Stimulated activated CD4-positive, alpha-beta T cell treated with anti-CD3 and anti-CD28 coated beads, Interleukin-12 subunit alpha, Interleukin-12 subunit beta, amount 100 ng/mL, for 48 hours (primary cell): ENCODE measurements at regions not wholly inside any gene's neighbourhood (a gene's known extent, or its start where the extent isn't known, plus 50 kb on each side); places are given as distances from the start of the nearest gene placed in this dataset.
"Not testable (repeated sequence)": the region's sequence is repeated elsewhere in the genome, so short reads cannot be mapped to it uniquely, and the experiment has no call there.

ENCODE experiments used
- DNase-seq, 3 donors: peaks; one replicate each; pipeline ENCODE4 v3.0.0-alpha.2; 2020; ENCODE audit warnings: low read depth in 2 of 3, low spot score in 1 of 3

DNA sequence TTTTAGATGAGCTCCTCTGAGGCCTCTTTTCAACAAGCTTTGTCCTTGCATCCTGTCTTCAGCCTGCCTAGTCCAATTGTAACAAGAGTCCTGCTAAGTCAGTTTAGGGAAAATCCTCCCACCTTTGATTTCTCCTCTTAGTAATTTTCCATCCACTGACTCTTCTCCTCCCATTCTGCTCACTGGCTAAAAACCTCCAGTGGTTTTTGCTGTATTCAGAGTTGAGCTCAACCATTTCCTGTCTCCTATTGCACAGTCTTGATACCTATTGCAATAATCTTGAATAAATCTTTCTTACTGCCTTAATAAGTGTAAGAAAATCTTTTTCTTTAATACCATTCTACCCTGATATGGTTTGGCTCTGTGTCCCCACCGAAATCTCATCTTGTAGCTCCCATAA is 117.8 kb upstream of the ENPP6 start:
- DNase-seq, result no peak

GRCh38 chr4:184333446-184333845 is 115.8 kb upstream of the ENPP6 start:
- not testable (repeated sequence) for DNase-seq

GRCh38 chr4:184331268-184331995 is 113.8 kb upstream of the ENPP6 start:
- no peak for DNase-seq

DNA sequence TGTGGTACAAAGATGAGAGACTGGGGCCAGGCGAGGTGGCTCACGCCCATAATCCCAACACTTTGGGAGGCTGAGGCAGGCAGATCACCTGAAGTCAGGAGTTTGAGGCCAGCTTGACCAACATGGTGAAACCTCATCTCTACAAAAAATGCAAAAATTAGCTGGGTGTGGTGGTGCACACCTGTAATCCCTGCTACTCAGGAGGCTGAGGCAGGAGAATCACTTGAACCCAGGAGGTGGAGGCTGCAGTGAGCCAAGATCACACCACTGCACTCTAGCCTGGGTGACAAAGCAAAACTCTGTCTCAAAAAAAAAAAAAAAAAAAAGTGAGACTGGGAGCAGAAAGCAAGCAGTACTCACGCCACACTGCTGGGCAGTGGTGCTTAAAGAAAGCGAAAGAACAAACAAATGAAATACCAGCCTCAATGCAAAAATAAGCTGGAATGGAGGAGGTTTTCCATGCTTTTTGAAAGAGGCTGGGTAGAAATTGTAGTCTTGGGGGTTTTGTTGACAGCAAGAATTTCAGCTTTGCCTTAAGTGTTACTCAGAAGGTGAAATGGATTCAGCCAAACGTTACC is 112.9 kb upstream of the ENPP6 start:
- not testable (repeated sequence) for DNase-seq

- peak in 1 of 3 donors; percentile 31 for DNase-seq
Measured at GRCh38 chr4:184329659-184330400, 112.2 kb upstream of the ENPP6 start.

DNA sequence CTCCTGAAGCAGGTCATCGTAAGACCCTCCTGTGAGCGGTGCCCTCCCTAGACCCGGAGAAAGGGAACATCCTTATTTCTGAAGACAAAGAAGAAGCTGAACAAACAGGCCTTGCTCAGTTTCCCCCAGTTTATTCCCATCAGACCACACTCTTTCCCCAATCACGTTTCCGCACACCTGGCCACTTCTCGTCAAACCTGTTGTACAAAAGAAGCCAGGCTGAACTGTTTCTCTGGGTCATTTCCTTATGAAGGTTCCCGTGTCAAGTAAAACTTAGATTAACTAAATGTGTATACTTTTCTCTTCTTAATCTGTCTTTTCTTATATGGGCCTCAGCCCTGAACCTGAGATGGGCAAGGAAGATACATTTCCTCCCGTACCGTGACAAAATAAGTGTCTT is 111.6 kb upstream of the ENPP6 start:
- DNase-seq, result no peak

DNA sequence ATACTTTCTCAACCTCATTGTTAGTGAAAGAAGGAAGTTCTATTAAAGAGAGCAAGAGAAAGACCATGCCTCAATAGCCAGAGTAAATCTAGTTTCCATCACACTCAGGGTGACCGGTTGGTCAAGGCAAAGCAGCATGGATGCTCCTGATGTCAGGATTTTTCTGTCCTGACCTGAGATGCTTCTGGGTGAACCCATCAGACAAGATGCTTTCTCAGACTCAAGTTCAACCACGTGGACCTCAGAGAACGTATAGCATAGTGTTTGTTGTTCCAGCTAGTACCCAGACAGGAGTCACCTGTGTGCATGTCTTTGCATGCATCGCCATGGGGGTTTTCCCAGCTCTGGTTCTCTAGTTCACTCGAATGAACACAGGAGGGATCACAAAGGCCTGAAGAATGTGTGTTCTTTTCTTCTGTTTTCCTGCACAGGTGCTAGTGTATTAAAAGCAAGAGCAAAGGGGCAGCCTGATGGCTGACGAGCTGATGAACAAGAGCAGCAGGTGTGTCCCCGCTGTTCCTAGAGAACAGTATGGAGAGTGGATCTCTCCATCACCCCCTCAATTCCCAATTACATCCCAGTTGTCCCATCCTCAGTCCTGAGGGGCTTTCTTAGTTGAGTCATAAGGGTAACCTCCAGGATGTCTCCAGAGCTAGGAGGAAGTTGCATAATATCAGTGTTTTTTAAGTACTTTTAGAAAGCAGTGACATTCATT is 110.5 kb upstream of the ENPP6 start:
- DNase-seq, result peak in 2 of 3 donors; percentile 19 to 32

DNA sequence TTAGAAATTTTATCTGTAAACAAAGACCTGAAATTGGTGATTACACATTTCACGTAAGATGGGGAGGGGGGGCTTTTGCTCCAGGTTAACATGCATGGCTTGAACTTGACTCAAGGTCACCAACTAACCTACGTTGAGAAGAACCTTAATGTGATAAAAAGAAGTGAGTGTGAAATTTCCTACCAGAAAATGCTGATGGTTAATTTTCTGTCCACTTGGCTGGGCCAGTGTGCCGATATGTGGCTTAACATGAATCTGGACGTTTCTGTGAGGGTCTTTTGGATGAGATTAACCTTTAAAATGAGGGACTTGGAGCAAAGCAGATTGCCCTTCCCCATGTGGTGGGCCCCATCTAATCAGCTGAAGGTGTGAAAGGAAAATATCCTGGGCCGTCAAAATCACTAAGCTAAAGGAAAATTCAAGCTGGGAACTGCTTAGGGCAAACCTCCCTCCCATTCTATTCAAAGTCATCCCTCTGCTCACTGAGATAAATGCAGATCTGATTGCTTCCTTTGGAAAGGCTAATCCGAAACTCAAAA is 107.3 kb upstream of the ENPP6 start:
- no peak for DNase-seq

DNA sequence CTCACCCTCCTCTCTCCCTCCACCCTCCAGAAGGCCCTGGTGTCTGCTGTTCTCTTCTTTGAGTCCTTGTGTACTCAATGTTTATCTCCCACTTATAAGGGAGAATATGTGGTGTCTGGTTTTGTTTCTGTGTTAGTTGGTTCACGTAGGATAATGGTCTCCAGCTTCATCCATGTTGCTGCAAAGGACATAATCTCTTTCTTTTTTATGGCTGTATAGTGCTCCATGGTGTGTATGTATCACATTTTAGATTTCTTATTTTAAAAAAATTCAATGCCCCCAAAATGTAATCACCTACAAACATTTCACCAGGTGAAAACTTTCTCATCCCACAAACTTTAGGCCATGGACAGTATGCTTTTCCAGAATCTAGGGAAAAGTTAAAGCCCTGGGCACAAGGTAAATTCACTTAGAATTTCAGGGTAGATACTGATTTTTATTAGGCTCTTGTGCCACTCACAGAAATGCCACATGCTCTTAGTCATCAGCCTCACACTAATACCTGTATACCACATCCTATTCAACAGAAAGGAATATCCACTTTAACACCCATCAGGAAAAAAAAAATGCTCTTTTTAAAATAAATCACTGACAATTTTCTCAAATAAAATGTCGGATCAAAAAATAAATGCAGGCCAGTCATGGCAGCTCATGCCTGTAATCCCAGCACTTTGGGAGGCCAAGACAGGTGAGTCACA is 104.8 kb upstream of the ENPP6 start:
- DNase-seq, result no peak

DNA sequence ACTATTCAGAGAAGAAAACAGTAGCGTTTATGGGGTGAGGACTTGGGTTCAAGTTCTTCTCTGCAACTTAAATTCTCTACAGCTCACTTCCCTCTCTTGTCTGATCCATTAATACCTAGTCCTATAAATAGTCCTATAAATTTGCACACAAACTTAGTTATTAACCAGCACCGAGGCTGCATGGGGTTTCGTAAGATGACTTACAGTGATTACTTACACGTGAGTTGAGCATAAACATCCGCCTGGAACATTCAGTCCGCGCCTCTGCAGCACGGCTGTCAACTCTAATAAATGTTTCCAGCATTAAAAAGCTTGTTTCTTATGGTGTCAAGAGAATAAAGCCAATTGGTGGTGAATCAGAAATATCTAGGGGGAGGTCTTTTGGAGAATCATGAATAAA is 103.0 kb upstream of the ENPP6 start:
- DNase-seq, result no peak

- no peak for DNase-seq
Measured at GRCh38 chr4:184318852-184319251, 101.2 kb upstream of the ENPP6 start.

GRCh38 chr4:184317234-184317918 is 99.7 kb upstream of the ENPP6 start:
- no peak for DNase-seq

GRCh38 chr4:184316821-184317220 is 99.1 kb upstream of the ENPP6 start:
- DNase-seq, result no peak

DNA sequence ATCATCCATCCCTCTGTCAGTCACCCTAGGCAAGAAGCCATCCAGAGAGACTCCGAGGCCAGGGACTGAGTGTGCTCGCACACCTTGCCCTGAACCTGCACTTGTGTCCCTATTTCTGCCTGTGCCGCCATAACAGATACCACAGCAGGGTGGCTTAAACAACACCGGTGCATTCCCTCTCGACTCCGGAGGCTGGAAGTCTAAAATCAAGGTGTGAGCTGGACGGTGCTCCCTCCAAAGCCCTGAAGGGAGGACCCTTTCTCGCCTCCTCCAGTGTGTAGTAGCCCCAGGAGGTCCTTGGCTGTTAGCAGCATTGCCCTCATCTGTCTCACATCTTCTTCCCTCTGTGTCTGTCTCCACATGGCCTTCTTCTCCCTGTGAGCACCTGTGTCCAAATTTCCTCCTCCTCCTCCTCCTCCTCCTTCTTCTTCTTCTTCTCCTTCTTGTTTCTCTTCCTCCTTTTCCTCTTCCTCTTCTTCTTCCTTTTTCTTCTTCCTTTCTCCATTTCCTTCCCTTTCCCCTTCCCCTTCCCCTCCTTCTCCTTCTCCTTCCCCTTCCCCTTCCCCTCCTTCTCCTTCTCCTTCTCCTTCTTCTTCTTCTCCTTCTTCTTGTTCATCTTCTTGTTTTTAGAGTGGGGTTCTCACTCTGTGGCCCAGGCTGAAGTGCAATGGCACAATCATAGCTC is 98.1 kb upstream of the ENPP6 start:
- no peak for DNase-seq

- no peak for DNase-seq
Measured at GRCh38 chr4:184313702-184314659, 96.3 kb upstream of the ENPP6 start.

DNA sequence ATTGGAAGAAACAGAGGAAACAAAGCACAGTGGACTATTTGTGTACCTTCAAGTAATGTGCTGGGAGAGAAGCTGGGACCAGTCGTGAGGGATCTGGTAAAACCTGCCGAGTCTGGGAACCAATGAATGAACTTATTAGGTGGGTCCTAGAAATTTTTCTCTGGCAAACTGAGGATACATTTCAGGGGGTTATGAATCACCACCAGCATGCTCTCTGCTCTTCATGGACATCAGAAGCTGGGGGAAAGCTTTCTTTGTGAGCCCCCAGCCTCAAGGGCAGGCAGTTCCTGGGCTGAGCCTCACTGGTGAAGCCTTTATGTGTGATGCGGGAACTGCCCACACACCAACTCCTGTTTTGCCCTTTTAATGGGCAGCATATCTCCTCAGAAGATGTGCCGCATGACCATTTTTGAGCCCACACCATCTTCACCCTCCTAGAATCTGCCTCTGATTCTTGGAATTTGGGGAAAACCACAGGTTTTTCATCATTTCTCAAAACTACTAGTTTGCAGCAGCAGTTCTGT is 95.4 kb upstream of the ENPP6 start:
- no peak for DNase-seq

- DNase-seq, result no peak
Measured at GRCh38 chr4:184312126-184312525, 94.5 kb upstream of the ENPP6 start.
